ENCODE measurements at regions not wholly inside any gene's neighbourhood (a gene's known extent, or its start where the extent isn't known, plus 50 kb on each side); places are given as distances from the start of the nearest gene placed in this dataset.

- Histone ChIP-seq H2BK20ac (ENCODE audit: low read depth, low read length, poor library complexity, severe bottlenecking) (no peak overlapping the region), H3K18ac (ENCODE audit: insufficient read length, low read depth, low read length) (no peak overlapping the region), H4K20me1 (ENCODE audit: control insufficient read depth, insufficient read depth, insufficient read length) (no peaks in the 10 kb centered on the region), H3K27ac (ENCODE audit: insufficient read length, low read depth, low read length) (no peak overlapping the region), H3K27me3 (ENCODE audit: insufficient read depth, low read length) (no peaks in the 10 kb centered on the region), H3K4me1 (ENCODE audit: insufficient read depth, low read length) (no peaks in the 10 kb centered on the region), H3K79me1 (ENCODE audit: insufficient read depth, low read depth, low read length, poor library complexity, severe bottlenecking) (no peaks in the 10 kb centered on the region), H4K5ac (ENCODE audit: insufficient read length, low read depth, low read length) (no peak overlapping the region), H3T11ph (ENCODE audit: low read length) (no peak overlapping the region), H2AK5ac (ENCODE audit: insufficient read length, low read length) (no peak overlapping the region), H2BK5ac (ENCODE audit: insufficient read length, low read length) (no peak overlapping the region), H3K23ac (ENCODE audit: insufficient read length, low read depth, low read length) (no peak overlapping the region), H3K9ac (ENCODE audit: extremely low read depth, insufficient read length, low read length) (no peak overlapping the region), H2BK15ac (ENCODE audit: low read depth, low read length) (no peak overlapping the region), H4K91ac (ENCODE audit: insufficient read length, low read depth, low read length) (no peak overlapping the region), H3K14ac (ENCODE audit: insufficient read depth, low read length) (no peak overlapping the region), H3K4me2 (ENCODE audit: insufficient read depth, insufficient read length, low read length) (no peak overlapping the region), H3K23me2 (ENCODE audit: insufficient read length, low read depth, low read length, poor library complexity, severe bottlenecking) (no peaks in the 10 kb centered on the region), H3K4ac (ENCODE audit: low read depth, low read length) (no peak overlapping the region), H2AFZ (ENCODE audit: low read length) (no peak overlapping the region), H4K8ac (replicated peaks; ENCODE audit: insufficient read length, low read depth, low read length) (no peak overlapping the region), H3K56ac (ENCODE audit: insufficient read length, low read depth, low read length) (no peak overlapping the region), H2BK120ac (ENCODE audit: low read depth, low read length, poor library complexity, severe bottlenecking) (no peak overlapping the region), H3K79me2 (ENCODE audit: insufficient read depth, low read length) (no peaks in the 10 kb centered on the region), H2BK12ac (ENCODE audit: insufficient read length, low read depth, low read length) (no peak overlapping the region), H3K9me3 (ENCODE audit: control insufficient read depth, low read depth, low read length) (no peaks in the 10 kb centered on the region)
- no peak for DNase-seq
- H3K27ac Mint-ChIP-seq: no peak overlapping the region
- H3K4me3 Mint-ChIP-seq: no peak overlapping the region
- H3K36me3 Mint-ChIP-seq (ENCODE audit: insufficient read depth in 1 of 3, low read depth in 3 of 3): no peaks in the 10 kb centered on the region; a peak in 1 of 7 replicates
- no peak for TF ChIP-seq CTCF (conservative IDR thresholded peaks at IDR 0.05)
- H3K9me3 Mint-ChIP-seq: no peaks in the 10 kb centered on the region
- no peaks in the 10 kb centered on the region for H3K4me1 Mint-ChIP-seq
- WGBS (ENCODE audit: extremely low coverage, insufficient read length, low lambda C conversion rate): no CpG with 5 or more reads among the region's 5 CpGs
- H3K27me3 Mint-ChIP-seq (ENCODE audit: low read depth): no peaks in the 10 kb centered on the region
These were observed 394.8 kb upstream of the IGFBP7 start for GRCh38 chr4:57504797-57505530.
